Neural crest cell (in vitro differentiated cells): ENCODE measurements at regions not wholly inside any gene's neighbourhood (a gene's known extent, or its start where the extent isn't known, plus 50 kb on each side); places are given as distances from the start of the nearest gene placed in this dataset.

Experiments used
- DNase-seq: peaks from one replicate; pipeline ENCODE4 v3.0.0; 2021; ENCODE audit warnings: low read depth, mixed read lengths, low spot score
- H3K27ac Mint-ChIP-seq: one replicate; pipeline ENCODE4 v1.8.0; 2021; ENCODE audit warnings: mild to moderate bottlenecking, mixed read lengths; ENCODE audit not compliant: unreplicated experiment
- H3K27me3 Mint-ChIP-seq: 2 replicates; pipeline ENCODE4 v1.8.0; 2021; ENCODE audit warnings: low read depth, mild to moderate bottlenecking, mixed read lengths
- H3K36me3 Mint-ChIP-seq: 2 replicates; pipeline ENCODE4 v1.8.0; 2021; ENCODE audit warnings: low read depth, mild to moderate bottlenecking, mixed read lengths
- H3K4me1 Mint-ChIP-seq: 2 replicates; pipeline ENCODE4 v1.8.0; 2021; ENCODE audit warnings: mixed read lengths
- H3K4me3 Mint-ChIP-seq: one replicate; pipeline ENCODE4 v1.8.0; 2021; ENCODE audit warnings: mild to moderate bottlenecking, mixed read lengths
- H3K9me3 Mint-ChIP-seq: 2 replicates; pipeline ENCODE4 v1.8.0; 2021; ENCODE audit warnings: mixed read lengths
- TF ChIP-seq, protein P1 (sequence below): fragments of 200-600 bp; sonication (generic); conservative IDR thresholded peaks from 2 replicates; pipeline ENCODE4 v1.5.0; 2021; ENCODE audit warnings: antibody characterized with exemption, mild to moderate bottlenecking

GRCh38 chr6:68447112-68447511, 188.0 kb upstream of the ADGRB3 start:
- Mint-ChIP-seq H3K9me3 (peaks cover 7% of the 10 kb centered on the region), H3K27ac (no peak overlapping the region), H3K4me3 (no peak overlapping the region), H3K4me1 (no peaks in the 10 kb centered on the region), H3K27me3 (no peaks in the 10 kb centered on the region), H3K36me3 (no peaks in the 10 kb centered on the region)
- DNase-seq = no peak
- TF ChIP-seq, protein P1, sequence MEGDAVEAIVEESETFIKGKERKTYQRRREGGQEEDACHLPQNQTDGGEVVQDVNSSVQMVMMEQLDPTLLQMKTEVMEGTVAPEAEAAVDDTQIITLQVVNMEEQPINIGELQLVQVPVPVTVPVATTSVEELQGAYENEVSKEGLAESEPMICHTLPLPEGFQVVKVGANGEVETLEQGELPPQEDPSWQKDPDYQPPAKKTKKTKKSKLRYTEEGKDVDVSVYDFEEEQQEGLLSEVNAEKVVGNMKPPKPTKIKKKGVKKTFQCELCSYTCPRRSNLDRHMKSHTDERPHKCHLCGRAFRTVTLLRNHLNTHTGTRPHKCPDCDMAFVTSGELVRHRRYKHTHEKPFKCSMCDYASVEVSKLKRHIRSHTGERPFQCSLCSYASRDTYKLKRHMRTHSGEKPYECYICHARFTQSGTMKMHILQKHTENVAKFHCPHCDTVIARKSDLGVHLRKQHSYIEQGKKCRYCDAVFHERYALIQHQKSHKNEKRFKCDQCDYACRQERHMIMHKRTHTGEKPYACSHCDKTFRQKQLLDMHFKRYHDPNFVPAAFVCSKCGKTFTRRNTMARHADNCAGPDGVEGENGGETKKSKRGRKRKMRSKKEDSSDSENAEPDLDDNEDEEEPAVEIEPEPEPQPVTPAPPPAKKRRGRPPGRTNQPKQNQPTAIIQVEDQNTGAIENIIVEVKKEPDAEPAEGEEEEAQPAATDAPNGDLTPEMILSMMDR = no peak

DNA sequence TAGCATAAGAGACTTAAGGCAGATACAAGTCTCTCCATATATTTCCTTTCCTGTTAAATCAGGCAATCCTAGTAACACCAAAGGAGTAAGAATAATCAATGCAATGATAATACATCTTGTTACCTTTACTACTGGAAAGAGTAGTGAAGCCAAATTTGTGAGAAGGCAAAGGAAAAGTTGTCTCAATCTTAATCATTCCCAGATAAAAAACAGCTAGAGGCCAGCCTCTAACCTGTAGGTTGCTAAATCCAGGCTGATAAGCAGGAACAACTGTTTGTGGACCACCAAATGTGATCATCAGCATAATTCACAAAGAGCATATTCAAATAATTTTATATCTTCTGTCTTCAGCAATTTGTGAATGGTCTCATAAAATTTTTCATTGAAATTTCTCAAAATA, 189.2 kb upstream of the ADGRB3 start:
- no peak for DNase-seq
- H3K36me3 Mint-ChIP-seq = no peaks in the 10 kb centered on the region
- no peaks in the 10 kb centered on the region for H3K27me3 Mint-ChIP-seq
- H3K9me3 Mint-ChIP-seq = peaks cover 3% of the 10 kb centered on the region
- H3K4me3 Mint-ChIP-seq = no peak overlapping the region
- TF ChIP-seq, protein P1 = no peak
- H3K4me1 Mint-ChIP-seq = no peaks in the 10 kb centered on the region
- H3K27ac Mint-ChIP-seq = no peak overlapping the region

DNA sequence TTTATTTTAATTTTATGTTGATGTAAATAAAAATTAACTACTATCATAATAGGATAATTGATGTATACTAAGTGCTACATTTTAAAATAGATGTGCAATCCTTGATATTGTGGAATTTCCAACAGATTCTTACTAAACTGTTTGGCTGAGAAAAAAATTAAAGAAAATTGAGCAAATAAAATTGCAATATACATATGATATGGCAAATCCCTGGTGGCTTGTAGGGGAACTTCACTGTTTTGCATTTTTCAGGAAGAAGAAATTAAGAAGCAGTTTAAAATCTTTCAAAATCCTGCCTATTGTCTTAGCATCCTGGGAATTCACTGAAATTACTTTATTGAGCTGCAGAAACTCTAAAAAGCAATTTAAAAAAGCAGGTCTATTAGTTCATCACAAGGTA, 191.4 kb upstream of the ADGRB3 start:
- Mint-ChIP-seq H3K27me3 (no peaks in the 10 kb centered on the region), H3K4me3 (no peak overlapping the region), H3K27ac (no peak overlapping the region), H3K4me1 (no peaks in the 10 kb centered on the region), H3K36me3 (no peaks in the 10 kb centered on the region), H3K9me3 (no peaks in the 10 kb centered on the region)
- no peak for DNase-seq
- TF ChIP-seq, protein P1 = peak; percentile 47

- H3K27ac Mint-ChIP-seq = no peak overlapping the region
- H3K4me1 Mint-ChIP-seq = no peaks in the 10 kb centered on the region
- DNase-seq = no peak
- H3K27me3 Mint-ChIP-seq = no peaks in the 10 kb centered on the region
- no peaks in the 10 kb centered on the region for H3K36me3 Mint-ChIP-seq
- H3K4me3 Mint-ChIP-seq = no peak overlapping the region
- TF ChIP-seq, protein P1 = no peak
- no peaks in the 10 kb centered on the region for H3K9me3 Mint-ChIP-seq
Observed at GRCh38 chr6:68427630-68428029, 207.5 kb upstream of the ADGRB3 start.

- Mint-ChIP-seq H3K4me1 (no peaks in the 10 kb centered on the region), H3K36me3 (no peaks in the 10 kb centered on the region), H3K4me3 (no peak overlapping the region), H3K9me3 (no peaks in the 10 kb centered on the region), H3K27me3 (no peaks in the 10 kb centered on the region), H3K27ac (no peak overlapping the region)
- TF ChIP-seq, protein P1 = no peak
- DNase-seq = no peak
Observed at GRCh38 chr6:68410021-68410420, 225.1 kb upstream of the ADGRB3 start.

DNA sequence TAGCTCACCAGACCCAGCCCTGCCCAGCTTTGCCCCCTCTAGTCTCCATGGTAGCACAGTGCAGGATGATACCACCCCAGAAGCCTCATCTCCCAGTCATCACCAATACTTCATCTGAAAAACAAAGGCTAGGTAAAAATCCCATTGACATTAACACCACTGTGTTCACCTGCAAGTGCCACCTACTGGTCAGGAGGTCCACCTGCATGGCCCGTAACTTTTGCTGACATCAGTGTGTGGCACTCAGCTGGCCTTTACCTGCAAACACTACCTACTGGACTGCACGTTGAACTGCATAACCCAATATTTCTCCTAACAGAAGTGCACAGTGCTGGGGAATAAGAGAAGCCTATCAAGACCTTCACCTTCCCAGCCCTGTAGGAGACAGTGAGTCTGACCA, 234.7 kb upstream of the ADGRB3 start:
- Mint-ChIP-seq H3K36me3 (no peaks in the 10 kb centered on the region), H3K27ac (no peak overlapping the region), H3K9me3 (peaks cover 13% of the 10 kb centered on the region), H3K27me3 (no peaks in the 10 kb centered on the region), H3K4me1 (no peaks in the 10 kb centered on the region), H3K4me3 (no peak overlapping the region)
- TF ChIP-seq, protein P1 = peak; percentile 25
- no peak for DNase-seq
